ENCODE measurements at regions not wholly inside any gene's neighbourhood (a gene's known extent, or its start where the extent isn't known, plus 50 kb on each side); places are given as distances from the start of the nearest gene placed in this dataset.

DNA sequence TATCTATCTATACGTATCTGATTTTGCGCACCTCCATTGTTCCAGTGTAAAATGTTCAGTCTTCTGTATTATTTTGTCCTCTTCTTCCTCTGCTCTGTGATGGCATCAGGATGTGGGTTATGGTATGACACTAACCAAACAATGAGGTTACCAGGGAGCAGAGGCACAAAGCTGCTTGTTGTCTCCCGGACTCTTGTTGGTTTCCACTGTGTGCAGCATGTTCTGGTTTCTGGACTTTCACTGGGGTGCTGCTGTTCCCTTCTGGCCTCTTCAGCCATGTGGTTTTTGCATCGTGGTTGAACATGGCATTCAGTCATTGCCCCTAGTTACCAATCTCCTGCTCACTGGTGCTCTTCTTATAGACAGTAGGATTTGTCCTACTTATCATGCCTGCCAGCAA is 665.9 kb downstream of the CBLN2 start:
- DNase-seq = no peak

DNA sequence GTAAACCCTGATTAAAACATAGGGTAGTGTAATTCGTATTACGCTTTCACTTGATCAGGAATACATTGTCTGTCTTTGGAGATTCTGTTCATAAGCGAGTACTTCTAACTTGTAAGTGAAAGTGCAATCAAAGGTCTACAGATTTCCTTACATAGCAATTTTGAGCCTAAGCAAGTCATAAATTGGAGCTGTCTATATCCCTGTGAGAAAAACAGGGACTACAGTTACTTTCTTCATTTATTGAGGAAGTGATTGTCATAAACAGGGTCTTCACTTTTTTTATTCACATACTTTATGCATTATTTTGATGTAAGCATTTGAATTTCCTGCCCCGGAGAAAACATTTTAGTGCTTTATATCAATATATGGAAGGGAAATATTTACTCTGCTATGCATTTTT is 670.4 kb downstream of the CBLN2 start:
- no peak for DNase-seq

DNA sequence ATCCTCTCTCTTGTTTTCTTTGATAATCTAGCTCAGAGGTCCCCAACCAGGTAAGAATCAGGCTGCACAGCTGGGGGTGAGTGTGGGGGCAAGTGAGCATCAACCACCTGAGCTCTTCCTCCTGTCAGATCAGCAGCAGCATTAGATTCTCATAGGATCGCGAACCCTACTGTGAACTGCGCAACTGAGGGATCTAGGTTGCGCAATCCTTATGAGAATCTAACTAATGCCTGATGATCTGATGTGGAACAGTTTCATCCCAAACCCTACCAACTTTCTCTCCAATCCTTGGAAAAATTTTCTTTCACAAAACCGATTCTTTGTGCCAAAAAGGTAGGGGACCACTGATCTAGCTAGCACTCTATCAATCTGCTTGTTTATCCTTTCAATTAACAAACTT is 678.3 kb downstream of the CBLN2 start:
- DNase-seq = no peak

DNA sequence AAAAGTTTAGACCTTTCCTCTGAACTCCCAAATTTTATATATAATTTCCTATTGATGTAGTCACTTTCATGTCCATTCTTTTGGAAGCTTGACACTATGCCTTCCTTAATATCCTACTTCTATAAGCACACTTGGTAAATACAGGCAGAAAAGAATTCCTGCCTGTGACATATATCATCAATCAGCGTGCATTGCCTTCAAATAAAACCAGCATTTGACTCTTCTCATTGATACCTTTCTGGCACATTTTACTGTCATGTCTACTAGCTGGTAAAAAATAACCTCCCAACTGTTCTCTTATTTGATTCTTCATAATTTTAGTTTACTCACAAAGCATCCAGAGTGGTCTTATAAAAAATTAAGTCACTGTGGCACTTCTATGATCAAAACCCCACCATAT is 693.5 kb downstream of the CBLN2 start:
- no peak for DNase-seq

DNA sequence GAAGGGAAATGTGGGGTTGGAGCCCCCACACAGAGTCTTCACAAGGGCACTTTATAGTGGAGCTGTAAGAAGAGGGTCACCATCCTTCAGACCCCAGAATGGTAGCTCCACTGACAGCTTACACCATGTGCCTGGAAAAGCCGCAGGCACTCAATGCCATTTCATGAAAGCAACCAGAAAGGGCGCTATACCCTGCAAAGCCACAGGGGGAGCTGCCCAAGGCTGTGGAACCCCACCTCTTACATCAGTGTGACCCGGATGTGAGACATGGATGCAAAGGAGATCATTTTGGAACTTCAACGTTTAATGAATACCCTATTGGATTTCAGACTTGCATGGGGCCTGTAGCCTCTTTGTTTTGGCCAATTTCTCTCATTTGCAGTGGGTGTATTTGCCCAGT is 694.7 kb downstream of the CBLN2 start:
- DNase-seq = no peak

DNA sequence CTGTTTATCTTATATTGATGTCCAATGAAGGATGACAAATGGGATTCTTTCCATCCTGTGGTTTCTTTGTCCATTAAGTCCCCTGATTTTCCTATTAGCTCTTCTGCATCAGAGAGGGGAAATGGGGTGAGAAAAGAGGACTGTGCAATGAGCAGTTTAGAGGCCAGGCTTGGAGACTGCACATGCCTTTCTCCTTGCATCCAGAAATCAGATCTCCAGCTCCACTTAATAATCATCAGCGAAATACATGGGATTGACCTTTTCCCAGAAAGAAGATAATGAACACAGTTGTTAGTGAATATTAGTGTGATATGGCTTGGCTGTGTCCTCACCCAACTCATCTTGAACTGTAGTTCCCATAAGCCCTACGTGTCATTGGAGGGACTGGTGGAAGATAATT is 697.4 kb downstream of the CBLN2 start:
- no peak for DNase-seq

DNA sequence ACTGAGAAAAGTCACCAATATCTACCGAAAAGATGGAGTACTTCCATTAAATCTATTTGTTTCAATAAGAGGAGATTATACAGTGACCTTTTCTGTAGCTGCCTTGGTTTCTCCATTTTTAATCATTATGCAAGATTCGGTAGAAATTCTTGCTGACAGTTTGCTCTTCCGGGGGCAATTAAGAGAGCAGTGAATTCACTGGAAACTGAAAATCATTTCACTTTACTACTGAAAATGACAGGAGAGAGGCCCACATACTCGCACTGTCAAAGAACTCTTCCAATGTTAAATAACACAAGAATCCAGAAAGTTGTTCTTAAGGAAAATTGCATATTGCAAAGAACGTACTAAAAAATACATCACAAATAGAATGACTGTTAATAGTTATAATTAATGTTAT is 699.3 kb downstream of the CBLN2 start:
- no peak for DNase-seq

DNA sequence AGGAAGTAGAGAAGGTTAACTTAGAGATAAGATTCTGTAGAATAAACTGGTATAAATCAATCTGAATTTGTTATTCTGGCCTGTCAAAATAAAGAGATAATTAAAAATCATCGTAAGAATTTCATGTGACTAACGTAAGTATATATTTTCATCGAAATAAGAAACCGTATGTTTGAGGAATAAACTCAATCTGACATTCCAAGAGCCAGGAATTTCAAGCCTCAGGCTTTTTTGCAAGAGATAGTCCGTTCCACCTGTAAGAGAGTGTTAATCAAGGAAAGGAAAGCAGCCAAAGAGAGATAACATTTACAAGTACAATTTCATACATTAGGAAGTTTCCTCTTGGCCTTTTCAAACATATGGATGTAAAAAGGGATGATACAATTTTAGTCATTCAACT is 701.5 kb downstream of the CBLN2 start:
- no peak for DNase-seq

DNA sequence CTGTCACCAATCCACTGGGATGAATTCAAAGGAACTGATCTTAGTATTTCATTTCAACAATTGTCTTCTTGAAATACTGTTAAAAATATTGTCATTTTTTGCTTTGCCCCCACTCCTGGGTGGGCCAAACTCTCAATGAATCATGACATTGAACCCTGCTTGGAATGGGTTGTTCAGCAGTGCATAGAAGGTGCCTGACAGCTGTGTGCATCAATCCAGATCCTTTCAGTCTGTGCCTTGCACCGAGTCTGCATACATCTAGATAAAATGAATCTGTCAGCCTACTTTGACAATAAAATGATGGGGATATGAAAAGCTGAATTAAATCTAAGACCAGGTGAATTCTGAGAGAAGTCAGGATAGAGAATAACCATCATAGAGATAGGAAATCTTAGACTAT is 706.6 kb downstream of the CBLN2 start:
- DNase-seq = no peak

DNA sequence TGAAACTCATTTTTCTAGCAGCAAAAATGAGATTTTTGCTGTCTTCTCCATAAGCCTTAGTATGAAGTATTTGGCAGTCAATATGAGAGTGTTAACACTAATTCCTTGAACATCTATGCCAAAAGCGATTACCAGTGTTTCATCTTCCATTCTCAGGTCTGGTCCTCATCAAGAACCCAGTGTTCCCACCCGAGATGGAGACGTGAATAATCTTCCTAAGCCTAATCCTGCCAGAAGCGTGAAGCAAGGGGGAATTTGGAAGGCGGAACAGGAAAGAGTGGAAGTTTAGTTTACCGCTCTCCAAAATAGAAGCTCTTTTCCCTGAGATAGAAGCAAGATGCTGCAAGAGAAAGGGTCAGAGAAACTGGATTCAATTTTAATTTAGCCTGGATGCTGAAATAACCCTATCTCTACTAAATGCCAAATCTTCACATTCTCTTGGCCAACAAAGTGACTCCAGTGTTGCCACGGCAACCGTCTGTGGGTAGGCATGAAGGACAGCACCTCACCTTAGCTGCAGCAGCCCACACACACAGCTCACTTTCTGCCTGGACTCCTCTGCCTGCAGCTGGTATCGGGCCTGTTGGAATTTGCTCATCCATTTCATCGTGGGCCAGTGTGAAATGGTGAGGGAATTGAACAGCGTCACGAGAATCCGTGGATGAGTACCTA is 711.1 kb downstream of the CBLN2 start:
- DNase-seq = no peak

DNA sequence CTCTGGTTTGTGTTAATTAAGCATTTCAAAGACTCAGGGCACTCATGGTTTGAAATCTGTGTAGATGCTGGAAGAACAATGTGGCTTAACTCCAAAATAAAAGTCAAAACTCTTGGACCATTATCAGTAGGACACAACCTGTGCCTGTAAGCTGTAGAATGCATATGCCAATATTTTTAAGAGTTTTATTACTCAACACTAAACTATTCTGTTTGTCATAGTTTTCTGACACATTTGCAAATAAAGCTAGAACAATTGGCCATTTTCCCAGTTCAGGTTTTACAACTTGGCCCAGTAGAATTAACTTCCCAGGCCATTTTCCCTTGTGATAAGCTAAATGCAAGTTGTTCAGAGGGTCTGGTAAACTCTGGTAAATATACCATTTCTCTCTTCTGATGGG is 713.1 kb downstream of the CBLN2 start:
- no peak for DNase-seq

DNA sequence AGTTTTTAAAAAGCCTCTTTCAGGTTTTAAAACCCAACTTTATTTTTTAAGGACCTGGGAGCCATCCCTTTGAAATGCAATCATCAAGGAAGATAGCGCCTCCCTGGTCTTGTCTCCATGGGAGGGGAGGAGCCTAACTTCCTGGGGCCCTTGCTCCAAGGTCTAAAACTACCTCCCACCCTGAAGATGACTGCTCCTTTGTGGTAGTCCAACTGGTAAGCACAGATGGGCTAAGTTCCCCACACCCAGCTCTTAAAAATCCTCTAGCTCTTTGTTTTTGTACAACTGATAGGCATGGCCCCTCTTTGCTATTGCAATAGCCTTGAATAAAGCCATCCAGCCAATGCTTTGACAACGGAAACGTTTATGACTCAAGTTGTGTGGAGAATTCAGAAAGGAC is 716.8 kb downstream of the CBLN2 start:
- DNase-seq = no peak

DNA sequence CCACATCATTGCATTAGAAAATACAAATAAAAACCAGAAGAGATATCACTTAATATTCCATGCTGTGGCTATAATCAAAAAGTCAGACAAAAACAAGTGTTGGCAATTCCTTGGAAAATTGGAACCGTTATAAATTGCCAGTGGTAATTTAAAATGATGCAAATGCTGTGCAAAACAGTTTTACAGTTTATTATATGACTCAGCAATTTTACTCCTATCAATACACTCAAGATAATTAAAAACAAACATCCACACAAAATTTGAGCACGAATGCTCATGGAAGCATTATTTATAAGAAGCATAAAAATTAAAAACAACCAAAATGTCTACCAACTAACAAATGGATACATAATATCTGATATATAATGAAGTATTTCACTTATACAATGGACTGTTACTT is 728.8 kb downstream of the CBLN2 start:
- no peak for DNase-seq

DNA sequence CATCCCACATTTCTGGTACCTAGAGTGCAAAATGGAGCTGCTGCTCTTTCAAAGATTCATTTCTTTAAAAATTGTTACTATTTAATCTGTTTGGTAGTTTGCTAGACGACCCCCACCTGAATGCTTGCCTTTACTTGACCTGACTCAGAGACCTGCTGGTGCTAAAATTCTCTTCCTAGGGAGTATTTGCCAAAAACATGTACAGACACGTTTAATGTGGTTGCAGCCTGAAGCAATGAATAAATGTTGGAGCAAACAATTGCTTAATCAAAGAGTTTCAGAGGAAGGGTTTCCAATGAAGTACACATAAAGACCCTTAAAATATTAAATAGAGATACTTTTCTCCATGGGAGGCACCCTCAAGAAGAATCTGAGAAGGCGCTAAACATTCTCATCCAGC is 734.4 kb downstream of the CBLN2 start:
- no peak for DNase-seq

DNA sequence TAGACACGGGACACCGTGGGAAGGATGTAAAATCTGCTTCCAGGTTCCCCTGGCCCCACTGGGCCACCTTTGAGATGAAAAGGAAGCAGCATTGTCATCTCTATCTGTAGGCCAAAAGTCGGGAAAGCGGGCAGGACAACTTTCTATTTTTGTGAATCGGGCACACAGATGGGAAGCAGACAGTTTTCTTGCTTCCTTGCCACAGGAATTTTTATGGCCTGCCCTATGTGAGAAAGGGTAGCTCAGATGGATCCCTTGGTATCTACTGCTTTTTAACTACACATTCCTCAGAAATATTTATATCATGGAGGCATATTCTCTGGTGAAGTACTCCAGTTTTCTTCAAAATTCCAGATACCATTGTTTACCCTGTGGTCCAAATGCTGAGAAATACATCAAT is 735.5 kb downstream of the CBLN2 start:
- no peak for DNase-seq

DNA sequence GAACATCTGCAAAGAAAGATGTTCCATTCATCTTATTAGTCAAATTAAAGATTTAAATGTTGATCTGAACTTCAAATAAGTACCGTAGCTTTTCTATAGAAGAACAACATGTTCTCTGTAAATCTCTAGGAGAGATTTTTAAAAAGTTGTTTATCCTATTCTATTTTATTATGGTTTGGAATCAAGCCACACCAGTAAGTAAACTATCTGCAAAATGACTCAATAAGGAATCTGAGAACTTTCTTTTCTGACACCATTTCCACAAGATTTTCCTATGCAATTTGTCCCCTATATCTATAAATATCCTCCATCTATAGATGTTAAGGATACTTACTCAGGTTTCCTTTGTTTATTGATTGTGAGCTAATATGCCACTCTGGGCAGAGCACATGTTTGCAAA is 736.6 kb downstream of the CBLN2 start:
- DNase-seq = no peak

DNA sequence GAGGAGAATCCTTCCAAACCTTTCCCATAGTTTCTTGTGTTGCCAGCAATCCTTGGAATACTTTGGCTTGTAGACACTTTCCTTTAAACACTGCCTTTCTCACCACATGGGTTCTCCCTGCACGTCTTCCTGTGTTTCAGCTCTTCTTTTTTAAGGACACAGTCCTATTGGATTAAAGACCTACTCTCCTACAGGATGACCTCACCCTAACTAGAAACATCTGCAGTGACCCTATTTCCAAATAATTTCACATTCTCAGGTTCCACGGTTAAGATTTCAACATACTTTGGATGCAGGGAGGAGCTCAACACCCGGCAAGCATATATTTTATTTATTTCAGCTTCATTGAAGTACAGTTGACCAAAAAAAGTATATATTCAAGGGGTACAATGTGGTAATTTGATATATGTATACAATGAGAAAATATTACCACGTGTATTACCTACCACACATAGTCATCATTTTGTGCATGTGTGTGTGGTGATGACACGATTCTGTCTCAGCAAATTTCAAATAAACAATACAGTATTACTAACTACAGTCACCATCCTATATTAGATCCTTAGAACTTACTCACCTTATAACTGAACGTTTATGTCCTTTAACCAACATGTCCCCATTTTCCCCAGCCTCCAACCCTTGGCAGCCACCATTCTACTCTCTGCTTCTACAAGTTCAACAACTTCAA is 745.0 kb downstream of the CBLN2 start:
- no peak for DNase-seq

DNA sequence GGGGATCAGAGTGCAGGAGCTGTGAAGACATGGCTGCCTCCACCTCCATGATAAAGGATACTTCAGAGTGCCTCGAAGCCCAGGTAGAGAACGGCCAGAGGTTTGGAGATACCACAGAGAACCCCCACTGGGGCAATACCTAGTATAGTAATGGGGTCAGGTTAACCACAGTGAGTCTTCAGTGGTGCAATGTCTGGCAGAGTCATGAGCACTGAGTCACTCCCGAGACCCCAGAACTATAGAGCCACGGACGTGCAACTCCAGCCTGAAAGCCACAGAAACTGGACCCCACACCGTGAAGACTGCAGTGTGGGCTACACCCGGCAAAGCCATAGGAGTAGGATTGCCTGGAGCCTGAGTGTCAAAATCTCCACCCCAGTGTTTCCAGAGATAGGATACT is 746.6 kb downstream of the CBLN2 start:
- DNase-seq = no peak

DNA sequence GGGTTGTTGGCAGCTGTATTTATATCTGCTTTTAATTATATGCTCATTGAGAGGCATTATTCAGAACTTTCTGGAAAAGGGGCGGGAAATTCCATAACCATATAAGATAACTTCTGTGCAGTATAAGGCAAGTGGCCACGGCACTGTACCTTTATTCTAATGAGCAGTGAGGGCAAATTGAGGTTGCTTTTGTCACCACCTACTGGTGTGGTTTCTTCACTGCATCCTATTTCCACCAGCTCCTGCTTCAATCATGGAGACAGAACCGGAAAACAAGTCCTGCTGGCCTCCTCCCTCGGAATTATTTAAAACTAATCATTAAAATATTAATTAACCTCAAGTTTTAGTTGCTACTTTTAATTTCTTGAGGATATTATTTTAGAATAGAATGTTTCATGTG is 759.4 kb downstream of the CBLN2 start:
- DNase-seq = no peak

DNA sequence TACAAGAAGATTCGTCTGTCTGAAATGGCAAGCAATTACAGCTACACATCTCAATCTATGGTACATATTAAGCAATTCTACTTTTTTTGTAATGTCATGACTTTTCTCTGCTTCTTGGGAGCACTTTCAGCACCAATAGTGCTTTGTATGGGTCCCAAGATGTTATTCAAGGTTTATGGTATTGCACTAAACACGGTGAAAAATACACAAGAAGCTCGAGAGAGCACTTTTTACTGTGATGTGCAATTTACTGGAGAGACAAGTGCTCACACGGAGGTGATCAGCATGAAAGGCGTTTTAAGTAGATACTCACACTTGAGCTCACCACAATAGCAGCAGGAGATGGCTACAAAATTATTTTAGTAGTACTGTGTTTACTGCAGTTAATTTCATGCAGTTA is 783.6 kb downstream of the CBLN2 start:
- DNase-seq = no peak

DNA sequence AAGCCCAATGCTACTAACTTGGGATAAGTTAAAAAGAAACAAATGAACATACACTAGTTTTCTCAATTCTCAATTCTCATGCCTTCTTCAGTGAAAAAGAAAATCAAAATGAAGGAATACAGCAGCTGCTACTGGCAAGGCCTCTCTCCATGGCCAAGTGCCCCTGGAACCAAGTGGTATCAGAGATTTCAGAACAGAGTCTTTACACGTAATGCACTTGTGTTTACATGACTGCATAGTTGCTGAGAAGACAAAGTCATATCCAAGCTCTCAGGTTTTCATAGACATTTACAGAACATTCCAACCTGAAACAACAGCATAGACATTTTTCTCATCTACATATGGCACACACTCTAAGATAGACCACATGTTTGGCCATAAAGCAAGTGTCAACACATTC is 789.9 kb downstream of the CBLN2 start:
- DNase-seq = no peak

DNA sequence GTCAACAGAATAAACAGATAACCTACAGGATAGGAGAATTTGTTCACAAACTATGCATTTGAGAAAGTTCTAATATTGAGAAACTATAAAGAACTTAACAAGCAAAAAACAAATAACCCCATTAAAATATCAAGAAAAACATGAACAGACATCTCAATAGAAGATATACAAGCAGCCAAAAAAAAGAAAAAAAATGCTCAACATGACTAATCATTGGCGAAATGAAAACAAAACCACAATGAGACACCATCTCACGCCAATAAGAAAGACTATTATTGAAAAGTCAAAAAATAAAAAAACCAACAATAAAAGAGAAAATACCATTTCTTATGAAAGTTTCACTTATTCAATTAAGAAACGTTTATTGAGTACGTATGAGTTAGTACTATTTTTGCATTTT is 800.5 kb downstream of the CBLN2 start:
- DNase-seq = no peak

DNA sequence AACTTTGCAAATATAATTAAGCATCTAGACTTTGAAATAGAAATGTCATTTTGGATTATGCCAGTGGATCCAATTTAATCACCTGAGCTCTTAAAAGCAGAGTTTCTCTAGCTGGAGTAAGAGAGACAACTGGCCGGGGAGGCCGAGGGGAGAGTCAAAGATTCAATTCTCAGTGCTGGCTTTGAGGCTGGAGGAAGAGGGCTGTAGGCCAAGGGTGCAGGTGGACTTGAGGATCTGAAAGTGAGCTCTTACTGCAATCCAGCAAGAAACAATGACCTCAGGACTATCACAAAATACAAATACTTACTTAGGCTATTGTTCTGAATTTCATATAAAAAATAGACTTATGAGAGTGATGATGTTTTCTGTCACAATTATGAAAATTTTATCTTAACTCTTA is 814.5 kb downstream of the CBLN2 start:
- DNase-seq = no peak

DNA sequence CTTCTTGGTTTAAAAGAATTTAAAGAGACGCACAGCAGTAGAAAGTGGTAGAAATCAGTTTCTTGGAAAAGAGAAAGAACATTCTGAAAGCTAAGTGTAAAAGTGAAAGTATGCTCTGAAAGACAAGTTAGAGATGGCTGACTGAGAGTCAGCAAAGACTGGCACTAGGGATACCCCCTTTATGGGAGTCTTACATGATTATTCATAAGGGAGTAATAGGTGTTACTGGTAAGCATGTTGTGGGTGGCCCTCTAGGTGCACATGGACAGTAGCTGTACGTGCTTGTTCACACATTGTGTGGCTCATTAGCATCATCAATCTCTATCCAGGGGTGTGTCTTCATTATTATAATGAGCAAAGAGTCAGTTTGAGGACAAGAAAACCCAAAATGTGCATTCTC is 816.2 kb downstream of the CBLN2 start:
- DNase-seq = no peak

DNA sequence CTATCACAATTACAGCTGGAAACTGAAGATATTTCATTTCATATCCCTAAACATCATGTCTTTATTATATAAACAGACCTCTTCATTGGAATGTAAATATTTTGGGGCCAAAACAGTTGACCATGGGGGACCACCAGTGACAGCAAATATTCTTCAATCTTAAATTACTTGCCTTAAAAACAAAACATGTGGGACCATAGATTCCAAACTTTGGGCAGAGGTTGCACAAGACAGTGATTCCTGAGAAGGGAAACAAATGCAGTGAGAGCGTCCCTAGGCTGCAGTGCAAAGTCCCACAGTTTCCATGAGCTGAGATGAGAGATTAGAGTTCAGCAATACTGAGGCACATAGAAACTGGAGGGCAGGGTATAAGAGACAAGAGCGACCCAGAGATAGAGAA is 818.9 kb downstream of the CBLN2 start:
- DNase-seq = no peak
